ENCODE measurements at regions not wholly inside any gene's neighbourhood (a gene's known extent, or its start where the extent isn't known, plus 50 kb on each side); places are given as distances from the start of the nearest gene placed in this dataset.

- TF ChIP-seq, protein P1, sequence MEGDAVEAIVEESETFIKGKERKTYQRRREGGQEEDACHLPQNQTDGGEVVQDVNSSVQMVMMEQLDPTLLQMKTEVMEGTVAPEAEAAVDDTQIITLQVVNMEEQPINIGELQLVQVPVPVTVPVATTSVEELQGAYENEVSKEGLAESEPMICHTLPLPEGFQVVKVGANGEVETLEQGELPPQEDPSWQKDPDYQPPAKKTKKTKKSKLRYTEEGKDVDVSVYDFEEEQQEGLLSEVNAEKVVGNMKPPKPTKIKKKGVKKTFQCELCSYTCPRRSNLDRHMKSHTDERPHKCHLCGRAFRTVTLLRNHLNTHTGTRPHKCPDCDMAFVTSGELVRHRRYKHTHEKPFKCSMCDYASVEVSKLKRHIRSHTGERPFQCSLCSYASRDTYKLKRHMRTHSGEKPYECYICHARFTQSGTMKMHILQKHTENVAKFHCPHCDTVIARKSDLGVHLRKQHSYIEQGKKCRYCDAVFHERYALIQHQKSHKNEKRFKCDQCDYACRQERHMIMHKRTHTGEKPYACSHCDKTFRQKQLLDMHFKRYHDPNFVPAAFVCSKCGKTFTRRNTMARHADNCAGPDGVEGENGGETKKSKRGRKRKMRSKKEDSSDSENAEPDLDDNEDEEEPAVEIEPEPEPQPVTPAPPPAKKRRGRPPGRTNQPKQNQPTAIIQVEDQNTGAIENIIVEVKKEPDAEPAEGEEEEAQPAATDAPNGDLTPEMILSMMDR (IDR thresholded peaks at IDR 0.05 in 4 of 5, conservative IDR thresholded peaks at IDR 0.05 in 1 of 5), result no peak
- TF ChIP-seq POLR2A (IDR thresholded peaks at IDR 0.05), result no peak
Observed at GRCh38 chr2:116411211-116411610, 1403.3 kb upstream of the DDX18 start.
